WI38 (cell line): ENCODE measurements at regions not wholly inside any gene's neighbourhood (a gene's known extent, or its start where the extent isn't known, plus 50 kb on each side); places are given as distances from the start of the nearest gene placed in this dataset.

Experiments used
- H3K4me3 ChIP-seq: 2 replicates; pipeline ENCODE4 v1.5.1; 2011; ENCODE audit warnings: low read depth, mild to moderate bottlenecking, control low read depth, low read length
- TF ChIP-seq, protein P1 (sequence below): IDR thresholded peaks from 2 replicates; pipeline ENCODE4 v1.5.1; 2012; ENCODE audit warnings: low read depth, mild to moderate bottlenecking, control low read depth, low read length

DNA sequence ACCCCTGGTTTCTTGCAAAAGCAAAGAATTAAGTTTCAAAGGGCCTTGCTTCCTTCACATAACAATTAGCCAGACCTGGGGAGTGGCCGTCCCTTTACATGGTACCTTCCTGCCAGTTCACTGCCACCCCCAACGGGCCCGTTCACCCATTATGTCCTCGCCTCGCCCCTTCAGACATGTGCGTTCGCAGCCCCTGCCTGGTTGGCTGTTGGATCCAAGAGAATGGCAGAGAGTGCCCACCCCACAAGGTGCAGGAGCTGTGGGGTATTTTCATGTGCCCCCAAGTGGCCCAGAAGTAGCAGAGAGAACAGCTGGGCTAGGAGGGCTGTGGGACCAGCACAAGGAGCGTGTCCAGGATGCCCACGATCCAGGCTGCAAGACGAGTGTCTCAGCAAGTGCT is 422.9 kb upstream of the SULF2 start:
- no peak overlapping the region for H3K4me3 ChIP-seq
- TF ChIP-seq, protein P1, sequence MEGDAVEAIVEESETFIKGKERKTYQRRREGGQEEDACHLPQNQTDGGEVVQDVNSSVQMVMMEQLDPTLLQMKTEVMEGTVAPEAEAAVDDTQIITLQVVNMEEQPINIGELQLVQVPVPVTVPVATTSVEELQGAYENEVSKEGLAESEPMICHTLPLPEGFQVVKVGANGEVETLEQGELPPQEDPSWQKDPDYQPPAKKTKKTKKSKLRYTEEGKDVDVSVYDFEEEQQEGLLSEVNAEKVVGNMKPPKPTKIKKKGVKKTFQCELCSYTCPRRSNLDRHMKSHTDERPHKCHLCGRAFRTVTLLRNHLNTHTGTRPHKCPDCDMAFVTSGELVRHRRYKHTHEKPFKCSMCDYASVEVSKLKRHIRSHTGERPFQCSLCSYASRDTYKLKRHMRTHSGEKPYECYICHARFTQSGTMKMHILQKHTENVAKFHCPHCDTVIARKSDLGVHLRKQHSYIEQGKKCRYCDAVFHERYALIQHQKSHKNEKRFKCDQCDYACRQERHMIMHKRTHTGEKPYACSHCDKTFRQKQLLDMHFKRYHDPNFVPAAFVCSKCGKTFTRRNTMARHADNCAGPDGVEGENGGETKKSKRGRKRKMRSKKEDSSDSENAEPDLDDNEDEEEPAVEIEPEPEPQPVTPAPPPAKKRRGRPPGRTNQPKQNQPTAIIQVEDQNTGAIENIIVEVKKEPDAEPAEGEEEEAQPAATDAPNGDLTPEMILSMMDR: no peak

DNA sequence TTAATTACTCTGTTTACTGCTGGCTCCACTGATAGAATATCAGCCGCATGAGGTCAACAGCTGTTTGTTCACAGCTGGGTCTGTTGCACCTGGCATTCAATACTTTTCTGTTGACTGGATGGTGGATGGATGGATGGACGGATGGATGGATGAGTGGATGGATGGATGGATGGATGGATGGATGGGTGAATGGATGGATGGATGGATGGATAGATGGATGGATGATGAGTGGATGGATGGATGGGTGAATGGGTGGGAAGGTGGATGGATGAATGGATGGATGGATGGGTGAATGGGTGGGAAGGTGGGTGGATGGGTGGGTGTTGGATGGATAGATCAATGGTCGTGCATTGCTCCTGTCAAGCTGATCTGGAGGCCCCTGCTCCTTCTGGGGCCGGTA is 422.2 kb upstream of the SULF2 start:
- TF ChIP-seq, protein P1: no peak
- H3K4me3 ChIP-seq: no peak overlapping the region

DNA sequence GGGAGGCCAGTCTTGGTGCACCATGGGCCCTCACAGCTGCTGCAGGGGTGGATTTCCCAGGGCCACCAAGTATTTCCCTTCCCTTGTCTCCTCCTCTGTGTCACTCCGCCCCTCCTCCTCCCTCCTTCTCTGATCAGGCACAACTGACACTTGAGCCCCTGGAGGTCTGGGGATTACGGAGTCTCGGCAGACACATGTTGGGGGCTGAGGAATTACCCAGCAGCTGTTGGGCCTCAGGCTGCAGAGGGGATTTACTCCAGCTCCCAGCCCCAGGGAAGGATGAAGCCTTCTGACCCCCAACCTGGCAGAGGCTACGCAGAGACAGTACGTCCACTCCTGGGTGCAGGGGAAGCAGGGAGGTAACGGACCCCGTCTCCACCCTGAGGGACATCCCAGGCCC is 420.5 kb upstream of the SULF2 start:
- TF ChIP-seq, protein P1: no peak

GRCh38 chr20:48205281-48205782 is 420.1 kb upstream of the SULF2 start:
- TF ChIP-seq, protein P1: no peak
- H3K4me3 ChIP-seq: no peak overlapping the region

More for the DNA sequence above, 420.5 kb upstream of the SULF2 start:
- no peak overlapping the region for H3K4me3 ChIP-seq

DNA sequence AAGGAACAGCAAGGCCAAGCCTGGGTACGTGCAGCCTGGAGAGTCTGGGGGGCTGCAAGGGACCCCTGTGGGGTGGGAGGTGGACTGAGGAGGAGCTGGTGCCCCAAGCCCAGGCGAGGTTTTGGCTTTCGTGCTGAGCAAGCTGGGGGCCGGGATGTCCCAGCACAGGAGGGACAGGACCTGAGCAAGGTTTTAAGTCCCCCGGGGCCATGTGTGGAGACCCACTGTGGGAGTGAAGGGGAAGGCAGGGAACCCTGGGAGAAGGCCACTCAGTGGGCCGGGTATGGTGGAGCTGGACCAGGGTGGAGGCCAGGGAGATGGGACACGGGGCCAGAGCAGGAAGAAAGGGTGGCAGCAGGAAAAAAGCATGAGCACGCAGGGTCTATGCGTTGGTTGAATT is 419.2 kb upstream of the SULF2 start:
- no peak overlapping the region for H3K4me3 ChIP-seq
- TF ChIP-seq, protein P1: no peak

DNA sequence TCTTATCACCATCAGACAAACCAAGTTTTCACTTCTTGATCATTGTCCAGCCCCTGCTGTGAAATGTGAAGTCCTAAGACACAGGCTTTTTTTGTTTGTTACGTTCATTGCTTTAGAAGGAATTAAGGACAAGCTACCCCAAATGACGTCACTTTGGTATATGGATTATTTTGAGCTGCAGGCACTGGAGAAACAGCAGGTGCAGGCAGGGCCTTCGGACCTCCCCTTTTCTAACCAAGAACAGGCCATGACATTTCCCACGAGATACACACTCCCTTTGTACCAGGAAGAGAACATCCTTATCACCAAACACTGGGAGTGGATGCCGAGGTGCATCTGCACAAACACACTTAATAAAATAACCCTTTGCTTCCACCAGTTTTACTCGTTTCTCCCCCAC is 418.0 kb upstream of the SULF2 start:
- no peak overlapping the region for H3K4me3 ChIP-seq
- TF ChIP-seq, protein P1: no peak

DNA sequence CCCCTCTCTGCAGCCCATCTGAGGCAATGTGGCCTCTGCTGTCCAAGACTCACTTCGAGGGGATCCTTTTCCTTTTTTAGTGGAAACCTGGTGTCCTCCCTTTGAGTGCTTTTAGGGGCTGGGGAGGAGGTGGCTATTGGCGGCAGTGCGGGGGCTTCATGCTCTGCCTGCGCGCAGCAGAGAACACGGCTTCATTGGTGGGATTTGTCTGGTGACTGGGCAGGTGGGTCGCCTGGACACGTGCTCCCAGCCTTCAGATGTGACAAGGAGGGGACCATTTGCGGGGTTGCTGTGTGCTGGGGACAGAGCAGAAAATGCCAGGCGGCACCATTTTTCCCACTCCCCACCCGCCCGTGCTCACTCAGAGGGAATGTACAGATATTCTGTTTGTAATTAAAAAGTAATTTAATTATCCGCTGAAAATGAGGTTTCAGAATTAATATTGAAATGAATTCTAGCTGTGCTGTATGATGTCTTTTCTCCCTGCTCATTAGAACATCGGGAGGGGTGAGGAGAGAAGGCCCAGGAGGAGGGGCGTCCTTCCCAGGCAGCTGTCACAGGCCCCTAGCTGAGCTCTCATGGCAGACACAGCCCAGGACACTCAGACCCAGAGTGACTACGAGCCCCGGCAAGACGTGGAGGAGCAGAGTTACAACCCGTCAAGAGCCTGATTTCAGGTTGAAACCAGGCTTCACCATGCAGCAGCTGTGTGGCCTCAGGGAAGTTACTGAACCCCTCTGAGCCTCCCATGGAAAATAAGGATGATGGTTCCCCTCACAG is 417.2 kb upstream of the SULF2 start:
- no peak overlapping the region for H3K4me3 ChIP-seq
- TF ChIP-seq, protein P1: no peak
